Loucy (cell line): ENCODE measurements at regions not wholly inside any gene's neighbourhood (a gene's known extent, or its start where the extent isn't known, plus 50 kb on each side); places are given as distances from the start of the nearest gene placed in this dataset.

Source experiments
- EZH2phosphoT487 ChIP-seq: fragments of 200-600 bp; IDR thresholded peaks from 2 replicates; pipeline ENCODE4 v1.6.1; 2018; ENCODE audit warnings: antibody characterized with exemption, mild to moderate bottlenecking, moderate library complexity, borderline replicate concordance
- TF ChIP-seq, protein P1 (sequence below): fragments of 200-600 bp; sonication (generic); conservative IDR thresholded peaks from 2 replicates; pipeline ENCODE4 v1.5.1; 2014; ENCODE audit warnings: mild to moderate bottlenecking, antibody characterized with exemption, low read length

DNA sequence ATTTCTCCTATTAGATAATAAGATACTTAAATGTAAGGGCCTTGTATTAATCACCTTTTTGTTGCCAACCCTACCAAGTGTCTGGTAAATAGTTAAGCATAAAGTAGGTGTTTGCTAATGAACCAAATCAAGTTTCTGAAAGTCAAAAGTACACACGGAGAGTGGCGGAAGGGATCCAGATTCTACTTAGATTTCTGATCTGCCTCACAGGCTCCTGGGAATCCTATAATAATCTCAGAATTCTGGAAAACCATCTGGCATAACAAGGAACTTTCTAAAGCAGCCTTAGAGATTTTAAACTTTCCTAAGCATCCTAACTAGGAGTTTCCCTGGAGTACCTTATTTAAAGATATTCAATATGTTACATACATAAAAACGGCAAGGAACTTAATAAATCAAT, 363.2 kb upstream of the SMC2 start:
- TF ChIP-seq, protein P1, sequence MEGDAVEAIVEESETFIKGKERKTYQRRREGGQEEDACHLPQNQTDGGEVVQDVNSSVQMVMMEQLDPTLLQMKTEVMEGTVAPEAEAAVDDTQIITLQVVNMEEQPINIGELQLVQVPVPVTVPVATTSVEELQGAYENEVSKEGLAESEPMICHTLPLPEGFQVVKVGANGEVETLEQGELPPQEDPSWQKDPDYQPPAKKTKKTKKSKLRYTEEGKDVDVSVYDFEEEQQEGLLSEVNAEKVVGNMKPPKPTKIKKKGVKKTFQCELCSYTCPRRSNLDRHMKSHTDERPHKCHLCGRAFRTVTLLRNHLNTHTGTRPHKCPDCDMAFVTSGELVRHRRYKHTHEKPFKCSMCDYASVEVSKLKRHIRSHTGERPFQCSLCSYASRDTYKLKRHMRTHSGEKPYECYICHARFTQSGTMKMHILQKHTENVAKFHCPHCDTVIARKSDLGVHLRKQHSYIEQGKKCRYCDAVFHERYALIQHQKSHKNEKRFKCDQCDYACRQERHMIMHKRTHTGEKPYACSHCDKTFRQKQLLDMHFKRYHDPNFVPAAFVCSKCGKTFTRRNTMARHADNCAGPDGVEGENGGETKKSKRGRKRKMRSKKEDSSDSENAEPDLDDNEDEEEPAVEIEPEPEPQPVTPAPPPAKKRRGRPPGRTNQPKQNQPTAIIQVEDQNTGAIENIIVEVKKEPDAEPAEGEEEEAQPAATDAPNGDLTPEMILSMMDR: no peak
- TF ChIP-seq EZH2phosphoT487: no peak
